Left lung (tissue), 4 donors: ENCODE measurements at regions not wholly inside any gene's neighbourhood (a gene's known extent, or its start where the extent isn't known, plus 50 kb on each side); places are given as distances from the start of the nearest gene placed in this dataset.
A peak's percentile ranks its signal among the peaks of the same experiment; 100 is the strongest.

Experiments
- ATAC-seq: fragments of 200-7000 bp; cut with Tn5 transposase; one replicate; pipeline ENCODE4 v1.9.1; 2020; ENCODE audit warnings: moderate library complexity
- DNase-seq, 4 donors: peaks; one replicate each; pipeline ENCODE4 v3.0.0-alpha.2; 2013 to 2020
- H3K27ac ChIP-seq, 2 donors: fragments of 200-600 bp; sonication (generic) in 1 of 2; one replicate each; pipeline versions ENCODE4 v1.5.0 to v1.8.0; 2020 to 2021
- H3K27me3 ChIP-seq, 2 donors: fragments of 200-600 bp; sonication (generic) in 1 of 2; one replicate each; pipeline versions ENCODE4 v1.5.0 to v1.8.0; 2020 to 2021
- H3K36me3 ChIP-seq, 2 donors: fragments of 200-600 bp; sonication (generic) in 1 of 2; one replicate each; pipeline versions ENCODE4 v1.5.0 to v1.8.0; 2020 to 2021
- H3K4me1 ChIP-seq, 2 donors: fragments of 200-600 bp; one replicate each; pipeline ENCODE4 v1.8.0; 2021
- H3K4me3 ChIP-seq, 2 donors: fragments of 200-600 bp; sonication (generic) in 1 of 2; one replicate each; pipeline versions ENCODE4 v1.5.0 to v1.8.0; 2020 to 2021; ENCODE audit warnings: mild to moderate bottlenecking in 1 of 2
- H3K9me3 ChIP-seq, 2 donors: fragments of 200-600 bp; sonication (generic) in 1 of 2; one replicate each; pipeline versions ENCODE4 v1.5.0 to v1.8.0; 2020 to 2021
- intact Hi-C, 2 donors: fragments of 100-400 bp; cut with DNase I; formaldehyde crosslinking; loops; one replicate each; pipeline versions ENCODE4 v1.11.2 to v1.14.2; 2022
- TF ChIP-seq, protein P1 (sequence below), 2 donors: fragments of 200-600 bp; sonication (generic) in 1 of 2; IDR thresholded peaks; one replicate each; pipeline versions ENCODE4 v1.5.0 to v1.8.0; 2021; ENCODE audit warnings: antibody characterized with exemption in 2 of 2
- donor health status: DM: no; HTN: yes; CAD: no.
- donor health status: DM: no; HTN: no; CAD: no.

DNA sequence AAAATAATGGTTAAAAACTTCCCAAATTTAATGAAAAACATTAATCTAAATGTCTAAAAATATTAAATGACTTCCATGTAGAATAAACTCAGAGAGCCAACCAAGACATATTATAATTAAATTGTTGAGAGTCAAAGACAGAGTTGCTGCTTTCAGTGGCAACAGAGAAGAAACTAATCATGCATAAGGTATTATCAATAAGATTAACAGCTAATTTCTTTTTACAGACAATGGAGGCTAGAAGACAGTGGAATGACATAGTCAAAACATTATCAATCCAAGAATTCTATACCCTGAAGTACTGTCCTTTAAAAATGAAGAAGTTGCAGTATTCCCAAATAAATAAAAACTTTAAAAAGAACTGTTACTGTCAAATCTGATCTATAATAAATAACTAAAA, 268.7 kb downstream of the IRX2 start:
- intact Hi-C loops: no loop called here
- no peaks in the 10 kb centered on the region for H3K4me1 ChIP-seq
- H3K9me3 ChIP-seq: peaks cover 0 to 34% of the 10 kb centered on the region in 2 donors
- no peak overlapping the region for H3K27ac ChIP-seq
- no peaks in the 10 kb centered on the region for H3K36me3 ChIP-seq
- no peak for ATAC-seq
- H3K27me3 ChIP-seq: no peaks in the 10 kb centered on the region
- TF ChIP-seq, protein P1, sequence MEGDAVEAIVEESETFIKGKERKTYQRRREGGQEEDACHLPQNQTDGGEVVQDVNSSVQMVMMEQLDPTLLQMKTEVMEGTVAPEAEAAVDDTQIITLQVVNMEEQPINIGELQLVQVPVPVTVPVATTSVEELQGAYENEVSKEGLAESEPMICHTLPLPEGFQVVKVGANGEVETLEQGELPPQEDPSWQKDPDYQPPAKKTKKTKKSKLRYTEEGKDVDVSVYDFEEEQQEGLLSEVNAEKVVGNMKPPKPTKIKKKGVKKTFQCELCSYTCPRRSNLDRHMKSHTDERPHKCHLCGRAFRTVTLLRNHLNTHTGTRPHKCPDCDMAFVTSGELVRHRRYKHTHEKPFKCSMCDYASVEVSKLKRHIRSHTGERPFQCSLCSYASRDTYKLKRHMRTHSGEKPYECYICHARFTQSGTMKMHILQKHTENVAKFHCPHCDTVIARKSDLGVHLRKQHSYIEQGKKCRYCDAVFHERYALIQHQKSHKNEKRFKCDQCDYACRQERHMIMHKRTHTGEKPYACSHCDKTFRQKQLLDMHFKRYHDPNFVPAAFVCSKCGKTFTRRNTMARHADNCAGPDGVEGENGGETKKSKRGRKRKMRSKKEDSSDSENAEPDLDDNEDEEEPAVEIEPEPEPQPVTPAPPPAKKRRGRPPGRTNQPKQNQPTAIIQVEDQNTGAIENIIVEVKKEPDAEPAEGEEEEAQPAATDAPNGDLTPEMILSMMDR (IDR thresholded peaks at IDR 0.05): no peak
- no peak overlapping the region for H3K4me3 ChIP-seq
- no peak for DNase-seq

DNA sequence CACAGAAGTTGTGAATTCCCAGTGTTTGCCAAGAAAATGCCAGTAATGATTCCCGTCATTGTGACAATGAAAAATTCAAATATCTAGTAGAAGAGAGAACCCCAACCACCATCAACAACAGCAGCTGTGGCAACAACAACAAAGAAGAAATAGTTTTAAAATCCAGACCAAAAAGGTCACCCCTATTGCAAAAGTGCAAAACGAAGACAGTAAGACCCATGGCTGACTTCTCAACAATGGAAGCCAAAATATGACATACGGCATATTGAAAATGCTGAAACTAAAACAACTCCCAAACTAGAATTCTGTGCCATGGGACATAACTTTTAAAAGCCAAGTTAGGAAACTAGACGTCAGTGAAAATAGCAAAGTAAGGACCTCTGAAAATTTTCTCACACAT, 270.6 kb downstream of the IRX2 start:
- Histone ChIP-seq H3K36me3 (no peaks in the 10 kb centered on the region), H3K4me3 (no peak overlapping the region), H3K9me3 (peaks cover 0 to 34% of the 10 kb centered on the region in 2 donors), H3K27me3 (no peaks in the 10 kb centered on the region), H3K27ac (no peak overlapping the region), H3K4me1 (no peaks in the 10 kb centered on the region)
- DNase-seq (peak in 2 of 4 donors; percentile 16 to 62), ATAC-seq (no peak)
- intact Hi-C loops: no loop called here
- TF ChIP-seq, protein P1 (IDR thresholded peaks at IDR 0.05): no peak

DNA sequence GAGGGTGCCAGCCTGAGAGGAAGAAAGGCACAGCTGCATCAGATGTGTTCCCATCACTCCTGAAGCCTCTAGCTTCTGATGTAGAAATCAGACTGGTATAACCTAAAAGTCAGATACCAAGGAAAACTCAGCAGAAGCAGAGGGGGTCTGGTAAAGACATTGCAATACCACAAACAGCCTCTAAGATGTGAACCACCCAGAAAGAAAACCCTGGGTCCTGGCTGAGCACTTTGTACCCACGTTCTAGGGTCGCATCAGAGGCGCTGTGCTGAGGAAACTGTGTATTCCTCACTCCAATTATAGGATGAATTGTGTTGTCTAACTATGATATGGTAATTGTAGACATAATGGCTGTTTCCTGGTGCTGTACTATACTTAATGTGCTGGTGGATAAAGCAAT, 275.6 kb downstream of the IRX2 start:
- Histone ChIP-seq H3K36me3 (no peaks in the 10 kb centered on the region), H3K27me3 (no peaks in the 10 kb centered on the region), H3K27ac (no peak overlapping the region), H3K9me3 (peaks cover 0 to 11% of the 10 kb centered on the region in 2 donors), H3K4me3 (no peak overlapping the region), H3K4me1 (no peaks in the 10 kb centered on the region)
- no peak for ATAC-seq
- intact Hi-C loops: no loop called here
- no peak for DNase-seq
- TF ChIP-seq, protein P1 (IDR thresholded peaks at IDR 0.05): no peak

DNA sequence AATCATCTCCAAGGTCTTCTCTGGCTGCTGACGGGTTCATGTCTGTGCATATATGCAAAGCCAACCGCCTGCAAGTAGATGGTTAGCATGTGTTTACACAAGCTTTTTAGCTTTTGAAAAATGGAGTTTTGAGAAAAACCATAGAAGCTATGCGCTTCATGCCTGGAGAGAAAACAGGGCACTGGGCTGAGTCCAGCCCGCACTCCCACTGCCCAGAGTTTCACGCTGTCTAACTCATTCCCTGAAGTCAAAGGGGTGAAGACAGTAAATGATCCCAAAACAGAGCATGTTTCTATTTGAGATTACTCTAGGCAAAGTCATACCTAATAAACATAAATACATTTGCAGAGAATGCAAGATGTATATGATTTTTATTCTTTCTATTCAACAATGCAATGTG, 278.8 kb downstream of the IRX2 start:
- no peak overlapping the region for H3K27ac ChIP-seq
- no peaks in the 10 kb centered on the region for H3K36me3 ChIP-seq
- ATAC-seq: no peak
- DNase-seq: no peak
- TF ChIP-seq, protein P1 (IDR thresholded peaks at IDR 0.05): no peak
- H3K9me3 ChIP-seq: no peaks in the 10 kb centered on the region
- no peak overlapping the region for H3K4me3 ChIP-seq
- no peaks in the 10 kb centered on the region for H3K4me1 ChIP-seq
- intact Hi-C loops: no loop called here
- H3K27me3 ChIP-seq: no peaks in the 10 kb centered on the region

DNA sequence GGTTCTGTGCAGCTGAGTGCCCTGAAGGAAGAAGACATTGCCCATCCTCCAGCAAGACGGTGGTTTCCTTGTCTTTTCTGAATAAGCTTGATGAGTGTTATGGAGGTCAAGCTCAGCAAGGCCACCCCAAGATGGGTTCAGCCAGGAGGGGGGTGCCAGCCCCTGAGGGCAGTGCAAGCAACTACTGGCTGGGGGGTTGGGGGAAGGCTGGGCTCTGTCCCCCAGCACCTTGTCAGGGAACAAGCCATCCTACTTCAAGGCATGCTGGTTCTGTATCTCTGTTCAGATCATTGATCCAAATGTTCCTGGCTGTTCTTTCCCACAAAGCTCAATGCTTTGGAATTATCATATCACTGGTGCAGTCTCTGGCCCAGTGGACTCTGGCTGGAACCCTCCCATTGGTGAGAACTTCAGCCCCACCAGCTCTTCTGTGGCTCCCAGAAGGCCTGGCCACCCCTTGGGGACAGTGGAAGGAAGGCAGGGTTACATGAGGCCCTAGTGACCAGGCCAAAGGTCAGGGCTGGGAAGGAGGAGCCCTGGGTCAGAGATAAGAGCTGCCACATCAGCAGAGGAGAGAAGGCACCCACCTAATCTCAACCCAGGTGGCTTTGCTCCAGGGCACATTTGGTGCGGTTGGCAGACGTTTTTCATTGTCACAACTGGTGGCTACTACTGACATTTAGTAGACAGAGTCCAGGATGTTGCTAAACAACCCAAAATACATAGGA, 280.2 kb downstream of the IRX2 start:
- Histone ChIP-seq H3K4me1 (no peaks in the 10 kb centered on the region), H3K27ac (no peak overlapping the region), H3K9me3 (no peaks in the 10 kb centered on the region), H3K27me3 (no peaks in the 10 kb centered on the region), H3K4me3 (no peak overlapping the region), H3K36me3 (no peaks in the 10 kb centered on the region)
- ATAC-seq (no peak), DNase-seq (no peak)
- TF ChIP-seq, protein P1 (IDR thresholded peaks at IDR 0.05): no peak
- intact Hi-C loops: no loop called here
